Right renal cortex interstitium (tissue), 3 donors: ENCODE measurements at regions not wholly inside any gene's neighbourhood (a gene's known extent, or its start where the extent isn't known, plus 50 kb on each side); places are given as distances from the start of the nearest gene placed in this dataset.

ENCODE experiments used
- DNase-seq, 3 donors: peaks; one replicate each; pipeline ENCODE4 v3.0.0-alpha.2; 2013; ENCODE audit warnings: low read depth in 3 of 3, low spot score in 2 of 3

DNA sequence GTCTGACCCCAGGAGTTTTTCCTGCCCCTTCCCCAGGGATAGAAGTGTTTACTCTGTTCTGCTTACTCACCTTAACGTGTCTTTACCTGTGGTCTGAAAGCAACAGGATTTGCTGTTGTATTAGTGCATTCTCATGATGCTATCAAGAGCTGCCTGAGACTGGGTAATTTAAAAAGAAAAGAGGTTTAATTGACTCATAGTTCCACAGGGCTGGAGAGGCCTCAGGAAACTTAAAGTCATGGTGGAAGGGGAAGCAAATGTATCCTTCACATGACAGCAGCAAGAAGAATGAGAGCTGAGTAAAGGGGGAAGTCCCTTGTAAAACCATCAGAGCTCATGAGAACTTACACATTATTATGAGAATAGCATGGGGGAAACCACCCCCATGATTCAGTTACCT is 240.4 kb downstream of the SNAPC1 start:
- no peak for DNase-seq

- DNase-seq: no peak
Observed at GRCh38 chr14:62003701-62004100, 241.5 kb downstream of the SNAPC1 start.

DNA sequence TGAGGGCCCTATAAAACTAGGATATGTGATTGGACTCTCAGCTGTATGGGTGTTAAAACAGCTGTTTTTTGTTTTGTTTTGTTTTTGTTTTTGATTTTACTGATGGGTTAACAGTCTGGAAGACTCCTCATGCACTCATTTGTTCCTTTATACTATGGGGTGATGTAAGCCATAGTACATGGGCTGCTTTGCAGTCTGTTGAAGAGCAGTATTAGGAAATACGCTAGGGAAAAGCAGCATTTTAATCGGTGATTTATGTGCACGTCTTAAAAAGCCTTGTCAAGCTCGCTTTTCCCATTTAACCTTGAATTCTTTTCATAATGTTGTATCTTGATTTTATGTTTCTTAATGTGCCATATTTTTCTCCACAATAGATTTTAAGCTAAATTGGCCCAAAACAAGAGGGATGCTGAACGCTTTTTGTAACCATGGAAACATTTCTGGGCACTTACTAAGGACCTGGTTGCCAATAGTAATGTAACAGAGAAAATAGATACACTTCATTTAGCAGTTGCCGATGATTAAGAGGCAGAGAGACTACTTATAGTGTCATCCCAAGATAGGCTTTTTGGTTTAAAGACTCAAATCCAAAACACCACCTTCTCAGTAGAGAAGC is 244.0 kb downstream of the SNAPC1 start:
- DNase-seq: no peak

DNA sequence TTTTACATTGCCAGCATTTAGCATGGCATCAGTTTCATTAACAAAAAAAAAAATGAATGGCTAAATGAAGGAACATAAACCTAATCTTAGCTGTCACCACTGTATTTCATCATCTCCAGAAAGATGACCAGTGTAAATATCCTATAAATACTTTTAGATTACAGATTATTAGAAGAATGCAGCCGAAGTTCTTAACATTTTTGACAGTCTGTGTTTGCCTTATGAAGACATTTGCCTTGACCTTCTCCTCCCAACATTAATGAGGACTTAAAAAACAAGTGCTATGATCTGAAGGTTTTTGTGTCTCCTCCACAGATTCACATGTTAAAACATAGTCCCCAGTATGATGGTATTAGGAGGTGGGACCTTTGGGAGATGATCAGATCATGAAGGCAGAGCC is 253.0 kb downstream of the SNAPC1 start:
- DNase-seq: no peak

DNA sequence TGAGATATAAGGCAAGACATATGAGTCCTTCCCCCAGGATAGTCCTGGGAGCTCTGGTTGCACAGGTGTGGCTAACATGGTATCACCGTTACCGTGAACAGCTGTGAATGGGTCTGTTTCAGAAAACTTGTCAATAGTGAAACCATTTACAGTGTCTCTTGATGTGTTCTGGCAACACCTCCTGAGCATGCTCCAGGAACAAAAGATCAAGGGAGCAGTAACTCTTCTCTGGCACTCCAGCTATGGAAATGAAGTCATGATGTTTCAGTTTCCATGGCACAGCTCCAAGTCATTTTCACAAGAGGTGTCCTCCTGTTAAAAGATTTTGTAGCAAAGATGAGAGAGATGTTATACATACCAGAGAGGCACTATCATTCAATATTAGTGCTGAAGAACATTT is 253.7 kb downstream of the SNAPC1 start:
- no peak for DNase-seq

GRCh38 chr14:62017651-62018230 is 255.5 kb downstream of the SNAPC1 start:
- no peak for DNase-seq

GRCh38 chr14:62018606-62019005 is 256.4 kb downstream of the SNAPC1 start:
- no peak for DNase-seq

DNA sequence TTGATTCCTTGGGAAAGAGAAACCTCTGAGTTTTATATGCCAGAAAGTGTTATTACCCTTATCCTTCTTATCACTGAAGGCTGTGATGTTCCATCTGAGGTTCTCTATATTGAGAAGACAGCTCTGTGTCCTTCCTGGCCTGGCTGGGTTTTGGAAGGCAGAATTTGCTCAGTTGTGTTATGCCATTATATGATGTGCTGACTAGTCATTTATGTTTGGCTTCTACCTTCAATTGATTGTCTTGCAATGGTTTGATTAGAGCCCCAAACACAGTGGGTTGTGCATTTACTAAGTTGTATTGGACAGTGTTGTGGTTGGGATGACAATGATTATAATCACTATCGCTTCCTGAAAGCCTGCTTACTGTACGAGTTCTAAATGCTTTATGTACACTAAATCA is 265.7 kb downstream of the SNAPC1 start:
- no peak for DNase-seq

DNA sequence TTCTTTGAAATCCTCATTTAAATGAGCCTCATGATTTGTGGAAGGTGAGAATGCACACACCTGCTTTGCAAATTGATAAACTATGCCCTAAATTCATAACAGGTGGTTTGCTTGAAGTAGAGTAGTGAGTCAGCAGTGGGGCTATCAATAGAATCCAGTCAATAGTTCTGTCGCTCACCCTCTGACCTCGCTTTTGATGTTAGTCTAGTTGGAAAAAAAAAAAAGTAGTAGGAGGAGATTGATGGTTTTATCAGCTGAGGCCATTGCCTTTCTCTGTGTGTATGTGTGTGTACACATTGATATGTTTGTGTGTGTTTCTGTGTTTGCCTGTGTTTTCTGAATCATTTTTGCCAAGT is 267.3 kb downstream of the SNAPC1 start:
- no peak for DNase-seq

- DNase-seq: no peak
Observed at GRCh38 chr14:62030387-62030786, 268.2 kb downstream of the SNAPC1 start.

DNA sequence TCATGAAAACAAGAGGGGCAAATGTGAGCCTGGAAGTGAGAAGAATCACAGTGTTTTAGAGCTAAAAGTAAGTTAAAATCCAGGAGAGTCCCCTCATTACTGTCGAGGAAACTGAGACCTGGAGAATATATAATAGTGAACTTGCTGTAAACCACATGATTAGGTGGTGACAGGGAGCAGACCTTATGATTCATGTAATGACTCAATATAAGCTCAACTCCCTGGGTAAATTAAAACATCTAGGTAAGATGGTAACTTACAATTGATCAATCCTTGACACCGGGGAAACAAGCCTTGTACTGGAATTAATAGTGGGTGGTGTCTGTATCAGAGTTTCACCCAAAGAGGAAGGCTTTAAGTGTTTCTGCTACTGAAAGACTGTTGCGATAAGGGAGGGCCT is 269.3 kb downstream of the SNAPC1 start:
- DNase-seq: no peak

DNA sequence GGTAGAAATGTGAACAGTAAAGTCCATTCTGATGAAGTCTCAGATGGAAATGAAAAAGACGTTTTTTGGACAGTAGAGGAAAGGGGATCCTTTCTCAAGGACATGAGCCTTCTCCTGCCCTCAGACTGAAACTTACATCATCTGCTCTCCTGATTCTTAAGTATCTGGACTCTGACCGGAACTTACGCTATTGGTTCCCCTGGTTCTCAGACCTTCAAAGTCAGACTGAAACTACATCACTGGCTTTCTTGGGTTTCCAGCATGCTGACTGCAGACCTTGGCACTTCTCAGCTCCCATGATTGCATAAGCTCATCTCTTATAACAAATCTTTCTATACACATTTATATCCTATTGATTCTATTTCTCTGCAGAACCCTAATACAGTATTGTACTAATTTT is 291.0 kb downstream of the SNAPC1 start:
- no peak for DNase-seq

- DNase-seq: no peak
Observed at GRCh38 chr14:62056789-62057188, 294.6 kb downstream of the SNAPC1 start.

- DNase-seq: no peak
Observed at GRCh38 chr14:62062645-62063044, 300.4 kb downstream of the SNAPC1 start.

DNA sequence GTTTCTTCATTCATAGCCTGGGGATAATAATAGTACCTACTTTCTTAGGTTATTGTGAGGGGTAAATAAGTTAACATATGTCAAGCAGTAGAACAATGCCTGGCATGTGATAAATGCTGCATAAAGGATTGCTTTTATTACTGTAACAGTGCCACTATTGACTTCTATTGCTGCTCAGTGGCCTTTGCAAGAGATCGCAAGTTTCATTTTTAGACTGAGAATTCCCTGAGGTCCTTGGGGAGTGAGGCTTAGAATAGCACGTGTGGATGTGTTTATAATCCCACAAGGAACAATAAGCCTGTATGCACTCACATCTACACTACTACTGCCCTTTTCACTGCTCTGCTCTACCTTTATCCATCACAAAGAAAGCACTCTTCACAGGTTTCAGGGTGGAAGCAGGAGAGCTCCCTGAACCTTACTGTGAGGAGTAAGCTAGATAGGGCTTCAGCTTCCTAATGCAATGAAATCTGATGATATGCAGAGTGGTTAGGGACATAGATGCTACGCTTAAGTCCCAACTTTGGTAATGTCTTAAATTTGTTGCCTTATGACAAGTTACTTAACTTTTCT is 302.6 kb downstream of the SNAPC1 start:
- no peak for DNase-seq

DNA sequence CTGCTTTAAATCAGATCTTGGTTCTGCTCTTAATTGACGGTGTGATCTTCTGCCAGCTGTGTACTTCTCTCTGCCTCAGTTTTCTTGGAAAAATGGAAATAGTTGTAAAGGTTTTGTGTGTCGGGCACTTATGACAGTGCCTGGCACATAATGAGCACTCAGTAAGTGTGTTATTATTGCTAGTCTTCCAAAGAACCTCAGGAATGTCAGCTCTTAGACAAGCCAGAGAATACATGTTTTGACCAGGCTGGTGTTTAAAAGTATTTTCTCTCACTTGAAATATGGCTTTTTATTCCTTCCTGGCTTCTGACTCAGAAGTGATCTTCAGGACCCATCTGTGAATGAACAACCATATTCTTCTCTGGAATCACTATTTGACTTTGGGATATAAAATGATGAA is 304.1 kb downstream of the SNAPC1 start:
- no peak for DNase-seq

- no peak for DNase-seq
Observed at GRCh38 chr14:62071039-62071438, 308.8 kb downstream of the SNAPC1 start.

DNA sequence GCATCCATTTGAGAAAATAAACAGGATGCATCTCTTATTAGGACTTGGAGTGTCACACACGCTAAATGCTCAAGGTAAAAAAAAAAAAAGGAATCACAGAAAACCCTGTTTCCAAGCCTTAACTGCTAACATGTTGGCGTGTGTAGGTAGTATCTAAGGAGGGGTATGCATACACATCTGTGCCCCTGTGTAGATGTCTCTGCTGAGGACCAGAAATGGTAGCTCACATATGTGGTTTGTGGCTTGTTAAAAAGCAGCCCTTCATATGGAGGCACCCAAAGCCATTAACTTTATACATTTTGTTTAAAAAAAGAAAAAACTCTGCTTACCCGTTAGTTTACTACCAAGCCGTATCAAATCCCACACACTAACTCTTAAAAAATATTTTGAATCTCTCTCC is 314.1 kb downstream of the SNAPC1 start:
- no peak for DNase-seq

DNA sequence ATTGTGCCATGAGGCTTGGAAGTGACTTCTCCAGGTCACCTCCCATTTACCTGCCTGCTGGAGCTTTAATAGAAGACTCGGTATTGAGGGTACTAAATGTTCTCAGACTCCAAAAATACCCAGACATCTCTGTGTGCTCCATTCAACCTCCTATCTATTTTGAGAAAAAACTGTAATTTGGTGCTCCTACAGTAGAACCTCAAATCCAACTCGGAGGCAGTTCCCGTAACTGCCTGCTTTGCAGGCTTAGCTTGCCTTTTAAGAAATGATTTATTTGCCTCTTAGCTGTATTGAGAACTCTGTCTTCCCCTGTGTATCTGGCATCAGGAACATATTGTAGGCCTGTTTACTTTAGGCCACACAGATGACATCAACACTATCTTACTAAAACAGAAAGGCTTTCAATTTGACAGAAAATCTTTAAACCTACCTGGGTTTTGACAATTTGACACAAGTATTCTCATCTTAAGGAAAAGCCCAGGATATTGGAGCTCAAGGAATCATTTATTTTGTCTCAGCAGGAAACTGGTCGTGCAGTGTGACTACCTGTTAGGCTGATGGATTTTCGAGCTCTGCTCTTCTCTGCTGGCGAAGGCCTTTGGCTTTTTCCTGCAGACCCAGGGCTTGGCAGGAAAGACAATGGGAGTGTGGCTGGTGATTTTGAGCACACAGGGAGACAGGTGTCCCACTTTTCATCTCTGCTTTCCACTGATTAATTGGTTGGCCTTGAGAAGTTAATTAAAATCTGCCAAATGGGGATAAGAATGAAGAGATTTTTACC is 314.8 kb downstream of the SNAPC1 start:
- DNase-seq: no peak

- no peak for DNase-seq
Observed at GRCh38 chr14:62077676-62078261, 315.5 kb downstream of the SNAPC1 start.

DNA sequence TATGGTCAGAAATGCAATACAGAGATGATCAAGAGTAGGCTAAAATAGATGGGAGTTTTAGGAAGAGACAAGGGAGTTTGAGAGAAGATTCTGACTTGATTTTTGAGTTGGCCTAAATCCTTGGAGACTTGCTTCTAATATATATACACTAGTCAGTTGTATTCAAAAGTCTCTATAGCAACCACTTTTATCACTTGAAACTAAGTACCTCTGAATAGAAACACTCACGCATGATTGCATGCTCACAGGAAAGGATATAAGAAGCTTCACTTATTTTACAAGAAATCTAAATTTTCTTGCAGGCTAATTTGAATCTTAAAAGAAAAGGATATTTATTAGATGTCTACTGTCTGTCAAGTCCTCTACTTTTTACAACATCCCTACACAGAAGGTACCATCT is 316.8 kb downstream of the SNAPC1 start:
- DNase-seq: no peak
